Testis (tissue), 2 donors: ENCODE measurements at regions not wholly inside any gene's neighbourhood (a gene's known extent, or its start where the extent isn't known, plus 50 kb on each side); places are given as distances from the start of the nearest gene placed in this dataset.

Experiments used
- DNase-seq: peaks from one replicate; pipeline ENCODE4 v3.0.0-alpha.2; 2019
- H3K27ac ChIP-seq, 2 donors: fragments of 200-600 bp; sonication (generic); one replicate each; pipeline ENCODE4 v1.5.1; 2019
- H3K27me3 ChIP-seq: fragments of 200-600 bp; sonication (generic); one replicate; pipeline ENCODE4 v1.5.1; 2019
- H3K36me3 ChIP-seq: fragments of 200-600 bp; sonication (generic); one replicate; pipeline ENCODE4 v1.5.1; 2017; ENCODE audit warnings: low read depth; ENCODE audit errors: missing control alignments
- H3K4me1 ChIP-seq: fragments of 200-600 bp; sonication (generic); one replicate; pipeline ENCODE4 v1.5.1; 2019
- H3K4me3 ChIP-seq, 2 donors: fragments of 200-600 bp; sonication (generic); one replicate each; pipeline ENCODE4 v1.5.1; 2017 to 2019
- H3K9me3 ChIP-seq: fragments of 200-600 bp; sonication (generic); one replicate; pipeline ENCODE4 v1.5.1; 2017
- POLR2A ChIP-seq: fragments of 450-650 bp; IDR thresholded peaks from one replicate; pipeline ENCODE4 v1.6.1; 2017; ENCODE audit warnings: antibody characterized with exemption, mild to moderate bottlenecking, moderate library complexity
- WGBS, 2 donors: methylation state at CpG; one replicate each; pipeline ENCODE4 v1.1.5; 2018; 5-methylcytosine and 5-hydroxymethylcytosine counted together
- intact Hi-C: fragments of 100-400 bp; cut with DNase I; formaldehyde crosslinking; loops from one replicate; pipeline ENCODE4 v1.15.1; 2023; ENCODE audit warnings: low total_unique reads
- TF ChIP-seq, protein P1 (sequence below), 3 experiments: fragments of 450-650 bp in 2 of 3; fragments of 200-600 bp in 1 of 3; sonication (generic) in 1 of 3; IDR thresholded peaks; one replicate each; pipeline ENCODE4 v1.5.1; 2016 to 2019; ENCODE audit warnings: antibody characterized with exemption in 3 of 3, mild to moderate bottlenecking in 2 of 3, moderate library complexity in 1 of 3

DNA sequence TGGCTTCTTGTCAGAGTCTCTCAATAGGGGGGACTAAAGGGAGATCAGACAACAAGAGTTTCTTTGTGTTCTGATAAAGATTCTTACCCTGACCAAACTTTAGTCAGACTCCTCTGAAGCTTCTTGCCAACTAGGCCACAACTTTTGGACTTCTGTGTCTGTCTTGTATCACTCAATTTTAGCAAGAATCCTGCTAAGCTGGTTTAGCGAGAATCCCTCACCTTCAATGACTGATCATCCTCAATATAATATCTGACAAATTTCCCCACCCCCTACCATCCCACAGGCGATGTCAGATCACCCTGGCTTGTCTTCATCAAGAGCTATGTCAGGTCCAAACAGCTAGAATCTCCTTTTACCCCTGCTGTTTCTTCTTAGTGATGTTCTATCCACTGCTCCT is 215.2 kb downstream of the RASSF9 start:
- intact Hi-C loops = no loop called here
- Histone ChIP-seq H3K4me1 (no peaks in the 10 kb centered on the region), H3K9me3 (no peaks in the 10 kb centered on the region), H3K27me3 (no peaks in the 10 kb centered on the region), H3K27ac (no peak overlapping the region), H3K36me3 (no peaks in the 10 kb centered on the region), H3K4me3 (no peak overlapping the region)
- 81 to 94% methylated on average over 2 of the region's 2 CpGs for WGBS, 2 donors
- TF ChIP-seq, protein P1, sequence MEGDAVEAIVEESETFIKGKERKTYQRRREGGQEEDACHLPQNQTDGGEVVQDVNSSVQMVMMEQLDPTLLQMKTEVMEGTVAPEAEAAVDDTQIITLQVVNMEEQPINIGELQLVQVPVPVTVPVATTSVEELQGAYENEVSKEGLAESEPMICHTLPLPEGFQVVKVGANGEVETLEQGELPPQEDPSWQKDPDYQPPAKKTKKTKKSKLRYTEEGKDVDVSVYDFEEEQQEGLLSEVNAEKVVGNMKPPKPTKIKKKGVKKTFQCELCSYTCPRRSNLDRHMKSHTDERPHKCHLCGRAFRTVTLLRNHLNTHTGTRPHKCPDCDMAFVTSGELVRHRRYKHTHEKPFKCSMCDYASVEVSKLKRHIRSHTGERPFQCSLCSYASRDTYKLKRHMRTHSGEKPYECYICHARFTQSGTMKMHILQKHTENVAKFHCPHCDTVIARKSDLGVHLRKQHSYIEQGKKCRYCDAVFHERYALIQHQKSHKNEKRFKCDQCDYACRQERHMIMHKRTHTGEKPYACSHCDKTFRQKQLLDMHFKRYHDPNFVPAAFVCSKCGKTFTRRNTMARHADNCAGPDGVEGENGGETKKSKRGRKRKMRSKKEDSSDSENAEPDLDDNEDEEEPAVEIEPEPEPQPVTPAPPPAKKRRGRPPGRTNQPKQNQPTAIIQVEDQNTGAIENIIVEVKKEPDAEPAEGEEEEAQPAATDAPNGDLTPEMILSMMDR (IDR thresholded peaks at IDR 0.05) = no peak
- no peak for TF ChIP-seq POLR2A
- DNase-seq = no peak

GRCh38 chr12:85623763-85624162 is 212.4 kb downstream of the RASSF9 start:
- WGBS, 2 donors = 91 to 94% methylated on average over 2 of the region's 2 CpGs
- no peaks in the 10 kb centered on the region for H3K27me3 ChIP-seq
- no peak for DNase-seq
- no peak overlapping the region for H3K4me3 ChIP-seq
- no peaks in the 10 kb centered on the region for H3K9me3 ChIP-seq
- no peaks in the 10 kb centered on the region for H3K36me3 ChIP-seq
- H3K27ac ChIP-seq = no peak overlapping the region
- H3K4me1 ChIP-seq = no peaks in the 10 kb centered on the region
- TF ChIP-seq, protein P1 (IDR thresholded peaks at IDR 0.05) = no peak
- TF ChIP-seq POLR2A = no peak
- intact Hi-C loops = no loop called here

GRCh38 chr12:85625467-85625866 is 210.7 kb downstream of the RASSF9 start:
- no peak for TF ChIP-seq POLR2A
- TF ChIP-seq, protein P1 (IDR thresholded peaks at IDR 0.05) = no peak
- no peak overlapping the region for H3K27ac ChIP-seq

DNA sequence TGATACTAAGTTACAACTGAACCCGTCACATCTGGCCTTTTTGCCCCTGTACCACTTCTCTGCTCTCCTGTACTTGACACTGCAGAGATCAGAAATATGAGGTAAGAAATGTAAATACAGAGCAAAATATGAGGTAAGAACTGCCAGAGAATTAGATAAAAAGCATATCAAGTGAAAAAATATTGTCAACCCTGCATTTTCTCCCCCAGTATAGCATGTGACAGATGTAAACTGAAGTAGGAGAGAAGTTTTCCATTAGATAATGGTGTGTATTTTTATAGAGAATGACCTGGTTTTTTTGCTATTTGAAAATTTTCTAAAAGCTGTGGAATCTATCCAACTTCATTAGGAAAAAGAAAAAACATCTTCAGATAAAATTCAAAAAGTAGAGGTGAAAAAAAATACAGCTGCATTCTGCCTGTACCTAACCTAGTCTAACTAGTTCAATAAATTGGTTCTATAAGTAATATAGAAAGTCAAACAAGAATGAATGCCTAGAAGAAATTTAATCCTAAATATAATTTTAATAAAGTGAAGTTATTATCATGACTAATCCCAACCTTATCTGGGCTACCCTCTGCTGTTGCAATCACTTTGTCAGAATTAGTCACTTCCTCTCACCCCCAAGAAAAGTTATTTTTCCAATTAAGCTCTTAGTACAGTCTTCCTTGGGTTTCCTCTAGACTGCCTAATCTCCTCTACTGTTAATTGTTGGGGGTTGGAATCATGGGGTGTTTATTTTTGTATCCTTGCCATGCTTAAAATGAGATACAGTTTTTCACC is 210.0 kb downstream of the RASSF9 start:
- TF ChIP-seq POLR2A = no peak
- TF ChIP-seq, protein P1 (IDR thresholded peaks at IDR 0.05) = no peak
- DNase-seq = no peak

More at GRCh38 chr12:85625467-85625866, 210.7 kb downstream of the RASSF9 start:
- Histone ChIP-seq H3K4me1 (no peaks in the 10 kb centered on the region), H3K27me3 (no peaks in the 10 kb centered on the region), H3K9me3 (no peaks in the 10 kb centered on the region), H3K4me3 (no peak overlapping the region), H3K36me3 (no peaks in the 10 kb centered on the region)
- intact Hi-C loops = no loop called here
- 71 to 95% methylated on average over 2 of the region's 2 CpGs for WGBS, 2 donors
- DNase-seq = no peak

DNA sequence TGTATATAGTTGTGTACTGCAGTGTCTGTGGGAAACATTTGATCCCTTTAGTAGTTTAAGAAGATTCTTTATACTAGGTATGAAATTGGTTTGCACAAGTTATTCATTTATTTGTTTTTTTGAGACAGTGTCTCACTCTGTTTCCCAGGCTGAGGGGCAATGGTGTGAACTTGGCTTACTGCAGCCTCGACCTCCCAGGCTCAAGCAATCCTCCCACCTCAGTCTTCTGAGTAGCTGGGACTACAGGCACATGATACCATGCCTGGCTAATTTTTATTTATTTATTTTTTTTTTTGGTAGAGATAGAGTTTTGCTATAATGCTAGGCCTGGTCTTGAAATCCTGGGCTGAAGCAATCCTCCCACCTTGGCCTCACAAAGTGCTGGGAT is 209.4 kb downstream of the RASSF9 start:
- Histone ChIP-seq H3K4me1 (no peaks in the 10 kb centered on the region), H3K4me3 (no peak overlapping the region), H3K27me3 (no peaks in the 10 kb centered on the region), H3K27ac (no peak overlapping the region), H3K36me3 (no peaks in the 10 kb centered on the region), H3K9me3 (no peaks in the 10 kb centered on the region)
- 59 to 61% methylated on average over 1 of the region's 1 CpG for WGBS, 2 donors
- TF ChIP-seq POLR2A = no peak
- TF ChIP-seq, protein P1 (IDR thresholded peaks at IDR 0.05) = no peak
- no peak for DNase-seq
- intact Hi-C loops = no loop called here

More for the DNA sequence above, 210.0 kb downstream of the RASSF9 start:
- Histone ChIP-seq H3K9me3 (no peaks in the 10 kb centered on the region), H3K27me3 (no peaks in the 10 kb centered on the region), H3K4me3 (no peak overlapping the region), H3K36me3 (no peaks in the 10 kb centered on the region), H3K27ac (no peak overlapping the region), H3K4me1 (no peaks in the 10 kb centered on the region)
- intact Hi-C loops = no loop called here
- WGBS, 2 donors = 70 to 84% methylated on average over 1 of the region's 1 CpG
